IMR-90 (cell line): ENCODE measurements at regions not wholly inside any gene's neighbourhood (a gene's known extent, or its start where the extent isn't known, plus 50 kb on each side); places are given as distances from the start of the nearest gene placed in this dataset.

Source experiments
- ATAC-seq: fragments of 200-7000 bp; cut with Tn5 transposase; 2 replicates; pipeline ENCODE4 v1.9.1; 2020; ENCODE audit warnings: low read depth, mild to moderate bottlenecking, moderate library complexity
- BruUV-seq: library from RNA; stranded (reverse); fragments of 400-500 nt; replicated peaks from 2 replicates; lab custom pipeline; 2021; lab: Mats Ljungman, UMichigan
- CTCF ChIA-PET: fragments of 300-600 bp; formaldehyde crosslinking; extraction: SDS; loops from one replicate; lab custom pipeline; 2021; ENCODE audit warnings: antibody characterized with exemption; lab: Yijun Ruan, JAX
- POLR2A ChIA-PET: fragments of 300-600 bp; sonication (Branson Sonifier 250); formaldehyde crosslinking; loops from one replicate; lab custom pipeline; 2022; ENCODE audit warnings: antibody characterized with exemption; ENCODE audit not compliant: unreplicated experiment; lab: Charles Lee
- DNase-seq: peaks from one replicate; pipeline ENCODE4 v3.0.0; 2013
- H2AFZ ChIP-seq: replicated peaks from 2 replicates; pipeline ENCODE3; 2013; ENCODE audit warnings: low read length, mild to moderate bottlenecking; ENCODE audit not compliant: poor library complexity
- H2AK5ac ChIP-seq: 2 replicates; pipeline ENCODE4 v1.6.1; 2013; ENCODE audit warnings: low read depth, low read length, inconsistent platforms
- H2AK9ac ChIP-seq: replicated peaks from 2 replicates; pipeline ENCODE3; 2013; ENCODE audit warnings: mild to moderate bottlenecking, low read depth, low read length, moderate library complexity; ENCODE audit not compliant: poor library complexity
- H2BK120ac ChIP-seq: 2 replicates; pipeline ENCODE4 v1.6.1; 2013; ENCODE audit warnings: low read depth, low read length, inconsistent platforms
- H2BK15ac ChIP-seq: 3 replicates; pipeline ENCODE4 v1.6.1; 2013; ENCODE audit warnings: low read depth, low read length, inconsistent platforms
- H2BK20ac ChIP-seq: 2 replicates; pipeline ENCODE4 v1.6.1; 2013; ENCODE audit warnings: low read depth, mild to moderate bottlenecking, inconsistent platforms, low read length, moderate library complexity
- H2BK5ac ChIP-seq: 2 replicates; pipeline ENCODE4 v1.6.1; 2013; ENCODE audit warnings: mild to moderate bottlenecking, low read depth, low read length, inconsistent platforms; ENCODE audit not compliant: poor library complexity, severe bottlenecking
- H3K14ac ChIP-seq: replicated peaks from 2 replicates; pipeline ENCODE4 v1.6.1; 2013; ENCODE audit warnings: low read depth, low read length, inconsistent platforms
- H3K18ac ChIP-seq: 2 replicates; pipeline ENCODE4 v1.6.1; 2013; ENCODE audit warnings: low read depth, low read length, control low read depth
- H3K23ac ChIP-seq: 2 replicates; pipeline ENCODE4 v1.6.1; 2013; ENCODE audit warnings: low read depth, low read length, inconsistent platforms
- H3K27ac ChIP-seq: 2 replicates; pipeline ENCODE4 v1.5.1; 2013; ENCODE audit warnings: mild to moderate bottlenecking, control low read depth, low read length; ENCODE audit not compliant: insufficient read depth
- H3K27me3 ChIP-seq: 2 replicates; pipeline ENCODE4 v1.6.1; 2013; ENCODE audit warnings: low read length; ENCODE audit not compliant: control insufficient read depth, insufficient read depth
- H3K36me3 ChIP-seq: 2 replicates; pipeline ENCODE4 v1.6.1; 2013; ENCODE audit warnings: low read length, mixed read lengths; ENCODE audit not compliant: control insufficient read depth, insufficient read depth
- H3K4ac ChIP-seq: 2 replicates; pipeline ENCODE4 v1.6.1; 2013; ENCODE audit warnings: low read depth, low read length, inconsistent platforms
- H3K4me1 ChIP-seq: 2 replicates; pipeline ENCODE4 v1.6.1; 2013; ENCODE audit warnings: low read length, mixed read lengths; ENCODE audit not compliant: control insufficient read depth, insufficient read depth
- H3K4me2 ChIP-seq: 2 replicates; pipeline ENCODE4 v1.6.1; 2013; ENCODE audit warnings: low read depth, mild to moderate bottlenecking, control low read depth, low read length, moderate library complexity
- H3K4me3 ChIP-seq: 2 replicates; pipeline ENCODE4 v1.5.1; 2013; ENCODE audit warnings: low read depth, mild to moderate bottlenecking, control low read depth, low read length, moderate library complexity; ENCODE audit not compliant: insufficient read depth
- H3K56ac ChIP-seq: 2 replicates; pipeline ENCODE4 v1.6.1; 2013; ENCODE audit warnings: low read length, inconsistent platforms; ENCODE audit not compliant: insufficient read depth; ENCODE audit errors: extremely low read depth
- H3K79me1 ChIP-seq, 2 experiments: 2 replicates each; pipeline ENCODE4 v1.6.1; 2013; ENCODE audit warnings: low read length in 2 of 2, inconsistent platforms in 1 of 2, low read depth in 1 of 2
- H3K9ac ChIP-seq: 2 replicates; pipeline ENCODE4 v1.6.1; 2013; ENCODE audit warnings: low read depth, low read length, control low read depth
- H3K9me1 ChIP-seq: 2 replicates; pipeline ENCODE4 v1.6.1; 2013; ENCODE audit warnings: low read length, inconsistent platforms; ENCODE audit not compliant: insufficient read depth
- H3K9me3 ChIP-seq: 2 replicates; pipeline ENCODE4 v1.6.1; 2013; ENCODE audit warnings: low read length; ENCODE audit not compliant: control insufficient read depth, insufficient read depth
- H4K20me1 ChIP-seq: 2 replicates; pipeline ENCODE4 v1.6.1; 2013; ENCODE audit warnings: low read length, inconsistent platforms; ENCODE audit not compliant: insufficient read depth
- H4K5ac ChIP-seq: 2 replicates; pipeline ENCODE4 v1.6.1; 2013; ENCODE audit warnings: mild to moderate bottlenecking, low read depth, low read length, control low read depth
- H4K8ac ChIP-seq, 2 experiments: 2 replicates each; pipeline ENCODE4 v1.6.1; 2013; ENCODE audit warnings: low read depth in 2 of 2, low read length in 2 of 2, control low read depth in 1 of 2, inconsistent platforms in 1 of 2
- H4K91ac ChIP-seq: 2 replicates; pipeline ENCODE4 v1.6.1; 2013; ENCODE audit warnings: low read depth, low read length, inconsistent platforms; ENCODE audit not compliant: insufficient read depth
- FOS ChIP-seq: fragments of 150-350 bp; IDR thresholded peaks from 2 replicates; pipeline ENCODE4 v1.6.1; 2016; ENCODE audit warnings: low read depth, low read length
- MAFK ChIP-seq: IDR thresholded peaks from 2 replicates; pipeline ENCODE4 v1.6.1; 2012; ENCODE audit warnings: low read depth, low read length, improper control_type of control experiment
- MAZ ChIP-seq: IDR thresholded peaks from 2 replicates; pipeline ENCODE4 v1.6.1; 2012; ENCODE audit warnings: low read depth, mild to moderate bottlenecking, low read length, improper control_type of control experiment, moderate library complexity, borderline replicate concordance
- WGBS, 2 experiments: methylation state at CpG; one replicate each; pipeline versions ENCODE4 v1.1.5 to v1.1.7; 2013; ENCODE audit warnings: missing lambda C conversion rate in 2 of 2; ENCODE audit not compliant: insufficient read length in 1 of 2; ENCODE audit errors: extremely low coverage in 2 of 2; 5-methylcytosine and 5-hydroxymethylcytosine counted together
- dilution Hi-C: fragments of 300-500 bp; cut with HindIII; formaldehyde crosslinking; loops from one replicate; pipeline ENCODE4 v1.14.3; 2018; ENCODE audit warnings: low sequenced_read_pairs; ENCODE audit not compliant: unreplicated experiment
- in situ Hi-C: fragments of 300-500 bp; cut with MboI; formaldehyde crosslinking; loops from 3 replicates; pipeline ENCODE4 v1.14.3; 2019; ENCODE audit warnings: low sequenced_read_pairs, inconsistent platforms, mixed read lengths
- intact Hi-C: fragments of 100-400 bp; cut with micrococcal nuclease; formaldehyde crosslinking; loops from 2 replicates; pipeline ENCODE4 v1.10.0; 2022

GRCh38 chr17:69851736-69852135 lies 223.3 kb upstream of the KCNJ16 start:
- H3K4me2 ChIP-seq: no peak overlapping the region
- H4K20me1 ChIP-seq: no peaks in the 10 kb centered on the region
- POLR2A ChIA-PET: no interaction called here
- H2BK15ac ChIP-seq: no peak overlapping the region
- TF ChIP-seq MAFK: no peak
- no peak for TF ChIP-seq FOS
- no peak for TF ChIP-seq MAZ
- H3K23ac ChIP-seq: no peak overlapping the region
- no peak overlapping the region for H3K4ac ChIP-seq
- DNase-seq: no peak
- no peak overlapping the region for H3K27ac ChIP-seq
- no peaks in the 10 kb centered on the region for H3K9me3 ChIP-seq
- no peak overlapping the region for H2BK120ac ChIP-seq
- no peak overlapping the region for H4K5ac ChIP-seq
- ATAC-seq: no peak
- no peak overlapping the region for H4K8ac ChIP-seq
- CTCF ChIA-PET: no interaction called here
- no peak overlapping the region for H3K18ac ChIP-seq
- H3K36me3 ChIP-seq: no peaks in the 10 kb centered on the region
- in situ Hi-C loops: no loop called here
- H4K91ac ChIP-seq: no peak overlapping the region
- intact Hi-C loops: no loop called here
- no peaks in the 10 kb centered on the region for H3K79me1 ChIP-seq
- H2BK20ac ChIP-seq: no peak overlapping the region
- H3K9me1 ChIP-seq: no peaks in the 10 kb centered on the region
- no peak overlapping the region for H3K9ac ChIP-seq
- BruUV-seq: no TSS peak
- H3K4me3 ChIP-seq: no peak overlapping the region
- no peak overlapping the region for H2AK5ac ChIP-seq
- H2BK5ac ChIP-seq: no peak overlapping the region
- dilution Hi-C loops: no loop called here
- no peak overlapping the region for H2AFZ ChIP-seq
- H3K56ac ChIP-seq: no peak overlapping the region
- no CpG with 5 or more reads among the region's 4 CpGs for WGBS, 2 experiments
- no peak overlapping the region for H3K14ac ChIP-seq
- H3K4me1 ChIP-seq: peaks cover 4% of the 10 kb centered on the region; the same call in 1 of the 2 replicates
- no peaks in the 10 kb centered on the region for H3K27me3 ChIP-seq
- no peak overlapping the region for H2AK9ac ChIP-seq
